Stimulated activated CD8-positive, alpha-beta memory T cell treated with anti-CD3 and anti-CD28 coated beads, Interleukin-15, amount 100 ng/mL, for 4 hours (primary cell): ENCODE measurements at regions not wholly inside any gene's neighbourhood (a gene's known extent, or its start where the extent isn't known, plus 50 kb on each side); places are given as distances from the start of the nearest gene placed in this dataset.
"Not testable (repeated sequence)": the region's sequence is repeated elsewhere in the genome, so short reads cannot be mapped to it uniquely, and the experiment has no call there.

Source experiments
- DNase-seq, 2 donors: peaks; one replicate each; pipeline ENCODE4 v3.0.0-alpha.2; 2020; ENCODE audit warnings: low read depth in 2 of 2

DNA sequence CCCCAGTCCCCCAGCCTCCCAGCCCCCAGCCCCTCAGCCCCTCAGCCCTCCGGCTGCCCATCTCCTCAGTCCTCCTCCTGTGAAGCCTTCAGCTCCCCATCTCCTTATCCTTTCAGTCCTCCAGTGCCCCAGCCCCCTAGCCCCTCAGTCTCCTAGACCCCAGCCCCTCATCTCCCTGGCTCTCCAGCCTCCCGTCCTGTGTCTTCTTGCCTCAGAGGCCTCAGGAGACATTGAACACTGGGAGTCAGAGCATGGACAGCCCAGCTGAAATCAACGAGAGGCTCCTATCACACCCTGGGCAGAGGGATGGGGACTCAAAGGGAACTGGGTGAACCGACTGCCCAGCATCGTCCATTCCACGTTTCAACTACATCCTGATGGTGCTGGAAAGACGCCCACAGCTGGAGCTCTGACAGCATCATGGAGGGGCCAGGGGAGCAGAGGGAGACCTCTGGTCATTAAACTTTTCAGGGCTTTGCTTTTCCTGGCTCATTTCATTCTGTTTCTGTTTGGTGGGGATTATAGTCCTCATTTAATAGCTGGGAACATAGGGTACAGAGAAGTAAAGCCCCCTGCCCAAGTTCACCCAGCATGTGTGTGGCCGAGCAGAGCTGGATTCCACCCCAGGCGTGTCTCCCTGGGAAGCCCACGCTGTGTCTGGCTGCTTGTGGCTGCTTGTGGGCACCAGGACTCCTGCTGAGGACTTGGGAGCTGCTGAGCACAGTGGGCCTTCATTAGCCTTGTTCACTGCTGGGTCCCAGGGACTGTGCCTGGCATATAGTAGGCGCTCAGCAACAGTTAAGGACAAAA, 396.7 kb downstream of the PTPRU start:
- no peak for DNase-seq

DNA sequence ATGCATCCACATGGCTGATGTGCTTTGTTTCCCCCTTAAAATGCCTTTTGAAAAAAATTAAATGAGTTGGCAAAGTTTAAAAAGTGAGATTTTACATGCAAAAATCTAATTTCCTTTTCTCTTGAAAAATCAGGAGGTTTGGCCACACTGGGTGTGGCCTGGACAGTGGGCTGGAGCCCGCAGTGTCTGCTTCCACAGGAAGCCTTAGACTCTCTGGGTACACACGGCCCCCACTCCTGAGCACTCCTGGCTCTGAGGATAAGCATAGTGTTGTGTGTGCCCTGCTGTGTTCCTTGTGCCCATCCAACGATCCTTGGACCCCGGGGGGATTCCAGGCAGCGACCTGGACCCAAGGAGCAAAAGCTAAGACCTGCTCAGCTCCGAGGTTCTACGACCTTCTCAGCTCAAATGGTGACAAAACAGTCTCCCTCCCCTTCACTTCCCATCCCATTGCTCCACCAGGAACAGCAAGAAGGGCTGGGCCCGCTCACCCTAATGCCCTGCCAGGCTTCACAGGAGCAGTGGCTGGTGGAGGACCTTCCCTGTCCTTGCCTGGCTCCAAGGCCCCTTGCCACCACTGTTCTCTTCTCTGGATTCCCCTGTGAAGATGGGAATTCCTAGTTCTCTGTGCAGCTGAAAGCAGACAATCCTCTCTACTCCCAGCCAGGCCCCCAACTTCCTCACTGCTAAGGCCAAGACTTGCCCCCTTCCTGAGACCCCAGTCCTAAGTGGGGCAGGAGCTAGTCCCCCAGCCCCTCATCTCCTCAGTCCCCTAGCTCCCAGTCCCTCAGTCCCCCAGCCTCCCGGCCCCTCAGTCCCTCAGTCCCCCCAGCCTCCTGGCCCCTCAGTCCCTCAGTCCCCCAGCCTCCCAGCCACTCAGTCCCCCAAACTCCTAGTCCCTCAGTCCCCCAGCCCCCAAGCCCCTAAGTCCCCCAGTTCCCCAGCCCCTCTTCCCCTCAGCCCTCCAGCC, 395.8 kb downstream of the PTPRU start:
- no peak for DNase-seq

DNA sequence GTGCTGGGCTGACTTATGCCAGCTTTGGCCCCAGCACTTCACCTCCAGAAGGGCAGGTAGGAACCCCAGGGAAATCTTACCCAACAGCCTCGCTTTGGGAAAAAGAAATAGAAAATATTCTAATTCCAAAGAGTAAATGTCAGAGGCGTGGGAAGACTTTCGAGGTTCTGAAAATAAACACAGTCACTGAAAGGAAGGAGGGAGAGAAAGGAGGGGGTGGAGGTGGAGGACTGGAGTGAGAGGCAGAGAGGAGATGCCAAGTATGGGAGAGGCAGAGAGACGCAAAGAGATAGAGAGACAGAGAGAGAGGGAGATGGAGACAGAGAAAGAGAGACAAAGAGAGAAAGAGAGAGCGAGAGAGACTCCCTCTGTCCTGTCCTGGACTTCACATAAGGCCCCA, 395.0 kb downstream of the PTPRU start:
- no peak for DNase-seq

DNA sequence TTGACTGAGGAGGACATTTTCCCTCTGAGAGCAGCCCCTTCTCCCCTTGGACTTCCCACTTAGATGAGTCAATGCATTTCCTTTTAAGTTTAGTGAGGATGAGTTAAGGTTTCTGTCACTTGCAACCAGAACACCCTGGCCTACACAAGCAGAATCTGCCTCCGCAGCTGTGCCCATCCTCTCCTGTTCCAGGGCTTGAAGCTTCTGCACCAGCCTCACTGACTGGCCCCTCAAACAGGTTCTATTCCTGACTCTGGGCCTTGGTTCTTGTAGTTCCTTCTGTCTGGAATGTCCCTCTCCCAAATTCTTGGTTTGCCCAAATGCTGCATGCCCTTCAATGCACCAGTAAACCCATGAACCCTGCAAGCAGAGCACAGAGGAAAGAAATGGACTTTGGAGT, 394.4 kb downstream of the PTPRU start:
- DNase-seq: no peak

DNA sequence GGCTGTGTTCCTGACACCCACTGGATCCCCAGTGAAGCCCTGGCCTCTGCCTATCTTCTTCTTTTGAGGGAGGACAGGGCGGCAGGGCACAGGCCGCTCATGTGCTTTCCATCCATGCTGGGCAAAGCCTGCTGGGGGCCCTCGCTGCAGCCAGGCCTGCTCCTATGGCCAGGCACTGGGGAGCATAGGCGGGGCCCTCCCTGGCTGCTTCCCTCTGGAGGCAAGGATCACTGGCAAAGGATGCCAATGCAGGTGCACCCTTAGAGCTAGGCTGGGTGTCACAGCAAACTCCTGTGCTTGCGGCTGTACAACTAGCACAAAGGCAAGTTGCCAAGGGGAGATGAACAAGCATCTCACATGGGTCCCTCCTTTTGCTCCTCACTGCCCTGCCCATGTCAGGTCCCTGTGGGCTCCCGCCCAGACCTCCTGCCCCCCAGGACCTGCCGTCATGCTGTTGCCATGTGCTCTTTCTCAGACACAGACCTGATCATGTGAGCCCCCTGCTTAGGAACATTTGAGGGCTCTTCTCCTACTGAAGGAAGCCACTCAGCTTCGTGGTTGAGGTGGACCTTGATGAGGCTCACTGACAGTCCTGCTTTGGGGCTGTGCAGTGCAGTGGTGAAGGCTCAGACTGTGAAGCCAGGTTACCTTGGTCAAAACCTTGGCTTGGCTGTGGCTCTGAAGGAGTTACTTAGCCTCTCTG, 393.6 kb downstream of the PTPRU start:
- no peak for DNase-seq

DNA sequence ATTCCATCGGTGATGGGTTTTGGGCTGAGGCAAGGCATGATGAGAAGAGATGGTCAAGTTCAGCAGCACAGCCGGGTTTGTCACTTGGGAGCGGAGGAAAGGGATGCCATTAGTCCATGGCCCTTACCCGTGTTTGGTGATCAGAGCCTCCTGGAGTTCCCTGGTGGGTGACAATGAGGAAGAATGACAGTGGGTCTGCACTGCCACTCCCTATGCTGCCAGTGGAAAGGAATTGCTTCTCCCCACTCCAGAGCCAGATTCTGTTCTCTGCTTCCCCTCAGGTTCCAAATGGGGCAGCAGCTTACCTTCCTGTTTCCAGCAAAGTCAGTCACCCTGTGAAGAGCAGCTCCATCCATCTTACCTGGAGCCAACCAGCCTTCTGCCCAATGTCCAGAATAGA, 393.1 kb downstream of the PTPRU start:
- no peak for DNase-seq

DNA sequence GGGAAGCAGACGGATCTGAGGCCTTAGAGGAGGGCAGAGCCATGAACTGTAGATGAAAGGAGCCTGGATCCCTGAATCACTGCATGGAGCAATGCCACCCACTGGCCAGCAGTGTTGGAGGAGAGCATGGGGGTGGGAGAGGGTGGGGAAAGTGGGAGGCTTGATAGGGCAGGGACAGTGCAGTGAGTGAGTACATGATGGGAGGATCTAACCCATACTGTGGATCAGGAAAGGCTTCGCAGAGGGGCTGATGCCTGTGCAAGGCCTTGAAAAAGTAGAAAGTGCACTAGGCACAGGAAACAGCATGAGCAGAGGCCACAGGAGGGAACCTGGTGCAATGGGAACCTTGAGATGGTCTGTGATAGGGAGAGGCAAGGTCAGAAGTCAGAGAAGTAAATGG, 391.9 kb downstream of the PTPRU start:
- no peak for DNase-seq

DNA sequence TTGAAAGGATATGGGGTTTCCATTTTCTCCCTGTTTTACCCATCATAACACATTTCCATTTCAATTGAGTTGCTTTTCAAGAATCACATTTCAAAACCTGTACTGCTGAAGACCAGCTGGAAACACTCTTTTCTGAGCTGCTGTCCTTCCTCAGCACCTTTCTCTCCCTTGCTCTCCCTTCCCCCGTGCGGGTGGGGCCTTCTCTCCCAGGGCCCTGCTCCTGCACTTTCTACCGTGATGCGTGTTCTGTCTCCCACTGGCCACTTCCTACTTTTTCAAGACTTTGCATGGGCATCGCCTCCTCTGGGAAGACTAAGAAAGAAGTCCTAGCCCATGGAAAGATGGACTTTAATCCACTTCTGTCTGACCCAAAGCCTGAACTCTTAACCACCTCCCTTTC, 390.4 kb downstream of the PTPRU start:
- DNase-seq: no peak

DNA sequence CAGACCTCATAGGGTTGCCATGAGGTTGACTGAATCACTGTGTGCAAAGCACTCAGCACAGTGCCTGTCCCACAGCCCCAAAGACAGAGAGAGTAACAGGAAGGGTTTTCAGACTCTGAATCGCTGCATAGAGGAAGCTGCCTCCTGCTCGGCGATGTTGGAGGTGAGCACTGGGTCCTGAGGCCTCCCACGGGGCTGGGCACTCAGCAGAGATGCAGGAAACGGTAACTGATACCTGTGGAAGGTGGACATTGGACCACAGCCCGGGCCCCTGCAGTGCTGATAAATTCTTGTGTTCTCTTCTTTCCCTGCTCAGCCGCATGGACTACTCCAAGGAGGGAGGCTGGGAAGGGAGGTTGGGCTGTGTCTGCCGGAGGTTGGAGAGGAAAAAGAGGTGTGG, 389.7 kb downstream of the PTPRU start:
- DNase-seq: no peak

DNA sequence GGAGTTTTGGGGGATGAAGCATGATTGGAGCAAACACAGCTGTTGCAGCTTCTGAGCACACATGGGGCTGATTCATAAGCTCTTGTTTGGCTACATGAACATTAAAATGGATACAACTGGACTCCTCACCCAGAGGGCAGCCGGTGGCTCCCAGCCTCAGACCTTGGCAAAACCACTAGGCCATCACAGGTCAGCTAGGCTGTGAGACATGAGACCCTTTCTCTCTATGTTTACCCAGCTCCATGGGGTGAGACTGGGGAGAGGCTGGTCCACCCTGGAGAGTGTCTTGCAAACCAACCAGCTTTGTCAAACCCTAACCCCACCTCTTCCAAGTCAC, 388.7 kb downstream of the PTPRU start:
- DNase-seq: no peak

DNA sequence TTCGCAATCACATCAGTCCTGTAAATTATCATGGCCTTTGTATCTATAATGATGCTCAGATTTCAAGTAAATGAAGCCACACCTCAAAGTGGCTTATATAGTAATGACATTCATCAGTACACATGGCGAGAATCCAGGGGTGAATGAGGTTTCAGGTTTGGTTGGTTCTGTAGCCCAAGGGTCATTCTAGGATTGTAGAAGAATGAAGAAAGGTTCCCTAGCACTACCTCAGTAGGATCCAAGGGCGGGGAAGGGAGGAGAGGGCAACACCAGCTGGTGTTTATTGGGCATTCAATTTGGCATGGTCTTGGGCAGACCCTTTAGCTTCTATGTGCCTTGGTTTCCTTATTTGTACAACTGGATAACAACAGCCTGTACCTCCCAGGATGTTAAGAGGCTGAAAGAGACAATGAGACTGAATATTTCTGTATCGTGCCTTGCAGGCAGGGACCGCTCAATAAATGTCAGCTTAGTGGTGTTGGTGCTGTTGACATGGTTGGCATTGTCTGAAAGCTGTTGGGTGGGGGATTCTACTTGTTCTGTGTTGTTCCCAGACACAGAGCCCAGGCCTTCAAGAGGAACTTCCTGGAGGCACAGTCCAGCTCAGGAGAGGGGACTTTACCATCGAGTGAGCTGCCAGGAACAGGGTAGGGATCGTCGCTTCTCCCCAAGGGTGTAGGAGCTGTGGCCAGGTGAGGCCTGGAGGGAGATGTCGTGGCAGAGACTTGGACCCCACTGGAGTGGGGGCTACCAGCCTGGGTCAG, 388.2 kb downstream of the PTPRU start:
- no peak for DNase-seq

DNA sequence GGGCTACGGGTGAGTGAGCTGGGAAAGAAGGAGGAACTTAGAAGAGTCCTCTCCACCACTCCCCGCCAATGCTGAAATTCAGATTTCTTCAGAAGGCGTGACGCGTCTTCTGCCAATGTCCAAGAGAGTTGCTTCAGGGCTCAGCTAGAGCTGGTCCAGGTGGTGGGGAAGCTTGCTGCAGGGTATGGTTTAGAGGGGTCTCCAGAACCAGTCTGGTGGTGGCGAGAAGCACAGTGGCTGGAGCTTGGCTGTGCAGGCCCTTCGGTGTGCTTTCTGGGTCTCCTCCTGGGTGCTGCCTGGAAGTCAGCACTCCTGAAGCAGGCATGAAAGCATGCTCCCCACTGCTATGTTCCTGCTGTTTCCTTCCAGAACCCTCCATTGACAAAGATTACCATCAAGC, 387.2 kb downstream of the PTPRU start:
- DNase-seq: no peak

DNA sequence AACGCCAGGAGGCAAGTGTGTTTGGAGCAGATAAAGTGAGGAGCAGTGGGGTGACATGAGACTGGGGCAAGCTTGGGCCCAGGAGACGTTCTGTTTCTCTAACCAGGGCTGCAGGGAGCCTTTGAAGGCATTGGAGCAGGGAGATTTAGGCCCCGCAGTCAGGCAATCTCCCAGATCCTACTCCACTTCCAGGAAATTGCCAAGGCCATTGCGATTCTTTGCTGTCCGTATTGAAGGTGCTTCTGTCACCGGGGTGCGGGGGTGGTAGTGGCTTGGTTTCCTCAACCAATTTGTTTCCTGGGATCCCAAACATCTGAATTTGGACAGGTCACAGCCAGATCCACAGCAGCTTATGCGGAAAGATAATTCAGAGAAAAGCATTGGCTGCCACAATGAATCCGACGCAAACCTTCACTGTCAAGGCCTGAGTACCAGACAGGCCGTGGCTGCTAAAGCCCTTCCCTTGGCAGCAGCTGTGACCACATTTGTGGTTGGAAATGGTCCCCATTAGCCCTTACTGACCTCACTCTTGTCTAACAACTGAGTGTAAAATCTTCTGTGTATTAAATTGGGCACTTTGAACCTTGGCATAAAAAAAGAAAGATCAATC, 385.6 kb downstream of the PTPRU start:
- DNase-seq: no peak

DNA sequence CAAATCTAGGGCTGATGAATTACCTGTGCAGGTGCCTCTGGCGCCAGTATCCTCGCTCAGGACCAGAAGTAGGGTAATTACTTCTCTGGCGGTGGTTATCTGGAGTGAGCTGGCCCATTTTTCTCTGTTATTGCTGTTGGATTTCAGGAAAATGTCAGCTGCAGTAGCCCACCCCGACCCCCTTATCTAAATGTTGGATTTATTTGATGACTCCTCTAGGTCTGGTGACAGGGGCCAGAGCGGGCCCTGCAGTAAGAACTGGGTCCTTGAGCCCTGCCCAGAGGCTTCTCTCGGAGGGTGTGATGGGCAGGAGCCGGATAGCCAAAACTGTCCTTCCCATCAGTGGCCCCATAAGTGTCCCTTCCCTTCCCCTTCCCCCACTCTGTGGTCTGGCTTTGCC, 384.3 kb downstream of the PTPRU start:
- no peak for DNase-seq

DNA sequence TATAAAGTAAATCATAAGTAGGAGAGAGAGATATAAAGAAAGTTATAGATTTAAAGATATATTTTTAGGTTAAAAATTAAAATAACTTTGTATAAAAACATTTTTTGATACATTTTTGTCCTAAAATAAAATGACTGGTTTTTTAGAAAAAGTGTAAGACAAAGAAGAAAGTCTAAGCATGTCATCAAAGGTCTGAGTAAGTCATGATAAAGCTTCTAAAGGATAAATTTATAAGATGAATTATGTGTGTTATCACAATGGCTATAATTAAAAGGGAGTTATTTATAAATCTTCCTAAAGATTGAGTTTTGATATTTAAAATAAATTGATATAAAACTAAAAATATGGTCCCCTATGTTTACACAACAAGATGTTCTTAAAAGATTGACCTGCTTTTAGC, 370.9 kb downstream of the PTPRU start:
- no peak for DNase-seq

DNA sequence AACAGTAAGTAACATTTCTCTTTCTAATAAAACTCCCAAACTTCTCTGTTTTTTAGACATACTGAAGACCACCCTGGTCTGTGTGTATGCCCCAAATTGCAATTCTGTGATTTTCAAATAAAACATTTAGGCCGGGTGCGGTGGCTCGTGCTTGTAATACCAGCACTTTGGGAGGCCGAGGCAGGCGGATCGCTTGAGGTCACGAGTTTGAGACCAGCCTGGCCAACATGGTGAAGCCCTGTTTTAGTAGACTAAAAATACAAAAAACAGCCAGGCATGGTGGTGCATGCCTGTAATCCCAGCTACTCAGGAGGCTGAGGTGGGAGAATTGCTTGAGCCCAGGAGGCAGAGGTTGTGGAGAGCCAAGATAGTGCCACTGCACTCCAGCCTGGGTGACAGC, 368.5 kb downstream of the PTPRU start:
- not testable (repeated sequence) for DNase-seq

DNA sequence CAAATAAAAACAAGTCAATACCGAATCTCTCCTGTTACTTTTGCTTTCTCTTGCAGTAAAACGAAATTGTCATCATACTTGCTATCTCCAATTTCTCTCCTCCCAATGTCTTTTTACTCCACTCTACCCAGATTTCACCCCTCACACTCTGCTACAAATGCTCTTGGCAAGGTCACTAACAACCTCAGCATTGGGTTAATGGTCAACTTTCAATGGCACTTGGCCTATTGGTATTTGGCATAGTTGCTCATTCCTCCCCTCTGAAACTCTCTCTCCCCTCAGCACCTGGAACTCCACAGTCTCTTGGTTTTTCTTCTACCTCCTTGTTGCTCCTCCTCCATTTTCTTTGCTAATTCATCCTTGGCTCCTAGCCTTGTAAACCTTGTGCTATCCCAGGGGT, 367.3 kb downstream of the PTPRU start:
- no peak for DNase-seq

DNA sequence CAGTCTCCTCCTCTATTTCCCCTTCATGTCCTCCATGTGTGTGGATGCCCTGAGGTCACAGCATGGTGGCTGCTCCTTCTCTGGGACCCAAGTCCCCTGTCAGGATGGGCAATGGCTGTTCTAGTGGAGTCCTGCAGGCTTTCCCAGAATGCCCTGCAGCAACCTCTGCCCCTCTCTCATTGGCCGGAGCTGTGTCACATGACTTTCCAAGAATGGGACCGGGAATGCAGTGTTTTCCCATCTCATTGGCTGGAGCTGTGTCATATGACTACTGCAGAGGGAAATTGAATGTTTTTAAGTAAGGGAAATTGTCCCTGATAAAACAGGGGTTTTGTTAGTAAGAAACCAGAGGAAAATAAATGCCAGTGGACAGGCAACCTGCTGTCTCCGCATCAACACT, 365.9 kb downstream of the PTPRU start:
- no peak for DNase-seq

DNA sequence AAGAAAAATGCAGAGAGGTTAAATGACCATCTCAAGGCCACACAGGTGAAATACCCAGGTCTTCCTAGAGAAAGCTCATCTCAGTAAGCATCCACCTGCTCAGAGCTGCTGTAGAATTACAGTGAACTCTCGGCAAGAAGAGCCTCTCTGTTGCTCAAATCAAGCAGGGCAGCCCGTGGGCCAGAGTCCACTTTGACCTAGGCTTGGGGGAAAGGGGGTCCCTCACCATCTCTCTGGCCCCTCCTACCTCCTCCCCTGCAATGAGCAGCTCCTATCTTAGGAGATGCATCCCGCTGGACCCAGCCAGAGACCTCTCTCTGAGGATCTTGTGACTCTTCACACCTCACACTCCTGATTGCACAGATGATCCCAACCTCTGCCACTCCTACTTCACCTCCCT, 364.7 kb downstream of the PTPRU start:
- DNase-seq: no peak

DNA sequence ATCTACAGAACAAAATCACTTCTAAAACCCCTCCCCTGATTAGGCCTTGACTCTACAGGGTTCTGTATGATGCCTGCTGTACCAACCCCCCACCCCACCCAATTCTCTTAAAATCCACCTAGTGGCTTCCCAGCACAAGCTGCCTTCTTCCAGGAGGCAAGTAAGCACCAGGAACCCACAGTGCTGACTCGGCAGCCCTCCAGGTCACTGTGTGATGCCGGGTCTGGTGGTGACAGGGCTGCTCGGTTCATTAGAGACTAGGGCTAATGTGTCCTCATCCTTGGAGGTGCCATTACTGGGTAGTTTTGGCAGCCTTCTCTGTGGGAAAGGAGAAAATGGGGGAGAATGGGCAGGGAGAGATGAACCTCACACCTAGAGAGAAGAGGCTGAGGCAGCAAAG, 363.5 kb downstream of the PTPRU start:
- no peak for DNase-seq

DNA sequence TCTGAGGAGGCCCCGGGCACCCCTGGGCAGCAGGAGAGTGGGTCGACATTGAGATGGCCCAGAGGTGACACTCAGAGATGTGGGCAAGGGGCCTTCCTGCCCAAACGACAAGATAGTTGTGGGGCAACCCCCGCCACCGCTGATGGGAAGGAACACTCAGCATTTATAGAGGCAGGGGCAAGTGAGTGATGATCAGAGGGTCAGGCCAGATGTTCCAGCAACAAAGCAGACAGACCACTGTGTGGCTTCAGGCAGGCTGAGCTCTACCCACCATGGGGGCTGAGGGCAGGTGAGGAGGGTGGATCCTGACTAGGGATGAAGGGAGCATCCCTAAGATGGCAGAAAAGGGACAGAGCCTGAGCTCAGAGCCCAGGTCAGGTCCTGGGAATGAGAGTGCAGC, 362.7 kb downstream of the PTPRU start:
- no peak for DNase-seq
